ENCODE measurements at regions not wholly inside any gene's neighbourhood (a gene's known extent, or its start where the extent isn't known, plus 50 kb on each side); places are given as distances from the start of the nearest gene placed in this dataset.

GRCh38 chr7:56175771-56176170, 59.6 kb upstream of the NUPR2 start:
- Histone ChIP-seq H3K27ac (no peak overlapping the region), H3K4me3 (peak overlapping the region; percentile 71)
- no peak for DNase-seq (ENCODE audit: low spot score)
- no peak for TF ChIP-seq CTCF (IDR thresholded peaks at IDR 0.05)

GRCh38 chr7:56174875-56175760, 58.9 kb upstream of the NUPR2 start:
- no peak for TF ChIP-seq CTCF (IDR thresholded peaks at IDR 0.05)
- Histone ChIP-seq H3K4me3 (peak overlapping the region; percentile 71), H3K27ac (no peak overlapping the region)
- DNase-seq (ENCODE audit: low spot score), result peak; percentile 75

GRCh38 chr7:56174346-56174874, 58.2 kb upstream of the NUPR2 start:
- DNase-seq (ENCODE audit: low spot score), result no peak
- no peak for TF ChIP-seq CTCF (IDR thresholded peaks at IDR 0.05)
- Histone ChIP-seq H3K4me3 (peak overlapping the region; percentile 71), H3K27ac (no peak overlapping the region)

Data from coronary artery (tissue), 2 donors.